GM13977 (cell line): ENCODE measurements at regions not wholly inside any gene's neighbourhood (a gene's known extent, or its start where the extent isn't known, plus 50 kb on each side); places are given as distances from the start of the nearest gene placed in this dataset.

Experiments
- DNase-seq: peaks from one replicate; pipeline ENCODE4 v3.0.0; 2012; ENCODE audit warnings: low spot score
- CTCF ChIP-seq: IDR thresholded peaks from 2 replicates; pipeline ENCODE4 v1.5.1; 2012; ENCODE audit warnings: mild to moderate bottlenecking, control low read depth; ENCODE audit not compliant: insufficient read depth; ENCODE audit errors: extremely low read depth, missing control alignments
- in situ Hi-C: fragments of 300-500 bp; cut with MboI; formaldehyde crosslinking; loops from one replicate; pipeline ENCODE4 v1.12.0; 2022; ENCODE audit warnings: low sequenced_read_pairs, low pct_unique_long_range_greater_than_20kb, mixed read lengths, inconsistent platforms; ENCODE audit not compliant: unreplicated experiment

DNA sequence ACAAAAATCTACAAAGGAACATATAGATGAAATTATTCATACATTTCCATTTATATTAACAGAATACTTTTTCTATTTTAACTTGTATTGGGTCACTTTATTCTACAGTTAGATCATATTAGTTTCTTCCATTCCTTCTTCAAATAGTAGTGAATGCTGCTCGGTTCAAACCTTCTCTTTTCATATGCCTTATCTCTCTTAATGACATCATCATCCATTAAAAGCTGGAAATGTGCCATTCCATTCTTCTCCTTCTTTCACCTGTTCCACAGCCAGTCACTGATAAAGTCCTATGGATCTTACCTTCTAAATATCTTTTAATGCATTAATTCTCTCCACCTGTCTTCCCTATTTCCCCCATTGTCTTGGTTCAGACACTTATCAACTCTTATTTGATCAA, 358.0 kb upstream of the POU1F1 start:
- no peak for DNase-seq
- TF ChIP-seq CTCF, result no peak
- in situ Hi-C loops, result no loop called here

GRCh38 chr3:87627316-87627715, 350.9 kb upstream of the POU1F1 start:
- in situ Hi-C loops, result no loop called here
- no peak for DNase-seq
- no peak for TF ChIP-seq CTCF

- in situ Hi-C loops, result no loop called here
- TF ChIP-seq CTCF, result no peak
- no peak for DNase-seq
Measured at GRCh38 chr3:87626546-87626945, 350.2 kb upstream of the POU1F1 start.

- in situ Hi-C loops, result no loop called here
- no peak for TF ChIP-seq CTCF
Measured at GRCh38 chr3:87625876-87626275, 349.5 kb upstream of the POU1F1 start.

GRCh38 chr3:87624860-87625259, 348.5 kb upstream of the POU1F1 start:
- DNase-seq, result no peak
- in situ Hi-C loops, result no loop called here
- TF ChIP-seq CTCF, result no peak

More at GRCh38 chr3:87625876-87626275, 349.5 kb upstream of the POU1F1 start:
- no peak for DNase-seq

DNA sequence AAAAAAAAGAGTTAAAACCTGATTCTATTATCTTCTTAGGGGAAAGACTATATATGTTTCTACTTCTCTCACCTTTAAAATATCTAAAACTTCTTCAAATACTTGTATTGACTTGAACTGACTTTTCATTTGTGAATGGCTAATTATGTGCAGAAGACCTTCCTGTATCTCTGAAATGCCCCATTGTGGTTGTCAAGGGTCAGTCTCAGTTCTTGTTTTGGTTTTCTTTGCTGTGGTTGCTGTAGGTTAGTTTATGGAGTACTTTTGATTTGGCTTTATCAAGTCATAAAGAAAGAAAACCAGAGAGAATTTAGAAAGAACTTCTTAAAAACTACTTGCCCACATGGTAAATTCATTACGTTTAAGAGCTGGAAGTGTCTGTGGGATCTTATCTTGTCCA, 345.3 kb upstream of the POU1F1 start:
- no peak for DNase-seq
- in situ Hi-C loops, result no loop called here
- no peak for TF ChIP-seq CTCF

DNA sequence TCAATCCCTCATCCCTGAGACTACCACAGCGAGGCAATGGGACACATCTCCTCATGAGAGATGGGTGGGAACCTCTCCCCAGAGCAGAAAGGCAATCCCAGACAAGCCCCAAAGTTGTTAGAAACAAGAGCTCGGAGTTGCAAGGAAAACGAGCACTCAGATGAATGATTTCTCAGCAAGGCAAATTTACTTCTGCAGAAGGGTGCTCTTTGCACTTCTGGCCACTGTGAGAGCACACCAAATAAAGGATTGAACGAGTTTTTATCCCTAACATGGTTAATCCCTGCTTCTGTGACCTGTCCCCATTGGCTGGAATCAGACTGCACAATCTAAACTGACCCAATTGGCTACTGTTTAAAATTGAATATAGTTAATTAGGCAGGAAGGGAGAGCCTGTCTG, 339.1 kb upstream of the POU1F1 start:
- in situ Hi-C loops, result no loop called here
- TF ChIP-seq CTCF, result no peak
- DNase-seq, result no peak
